ENCODE measurements at regions not wholly inside any gene's neighbourhood (a gene's known extent, or its start where the extent isn't known, plus 50 kb on each side); places are given as distances from the start of the nearest gene placed in this dataset.

DNA sequence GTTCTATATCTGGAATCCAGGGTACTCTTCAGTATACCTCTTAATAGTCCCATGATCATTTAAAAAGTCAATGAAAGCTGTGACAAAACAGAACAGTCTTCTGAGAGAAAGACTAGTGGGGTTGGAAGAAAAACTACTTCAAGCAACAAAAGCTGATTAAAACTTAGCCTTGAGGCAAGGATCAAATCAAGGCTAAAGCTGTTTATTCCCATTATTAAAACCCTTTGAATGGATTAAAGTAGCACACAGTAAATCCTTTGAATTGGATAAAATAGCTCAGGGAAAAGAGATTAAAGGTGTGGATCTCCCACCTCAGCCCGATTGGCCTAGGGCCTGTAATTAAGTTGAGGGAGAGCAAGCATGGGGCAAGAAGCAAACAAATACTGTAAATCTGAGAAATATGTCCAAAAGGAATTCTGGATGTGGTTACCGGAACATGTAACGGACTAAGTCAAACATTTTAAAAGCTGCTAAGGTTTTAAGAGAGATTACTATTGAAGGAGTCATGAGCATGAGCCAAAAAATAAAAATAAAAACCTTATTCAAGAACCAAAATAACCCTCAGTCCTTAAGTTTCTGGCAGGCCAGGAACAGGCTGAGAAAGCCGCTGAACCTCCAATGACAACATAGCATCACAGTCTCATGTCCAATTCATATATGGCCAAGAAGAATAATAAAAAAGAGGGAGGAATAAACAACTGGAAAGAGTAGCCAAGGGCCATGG, 257.3 kb upstream of the NEIL3 start:
- no peak for DNase-seq

DNA sequence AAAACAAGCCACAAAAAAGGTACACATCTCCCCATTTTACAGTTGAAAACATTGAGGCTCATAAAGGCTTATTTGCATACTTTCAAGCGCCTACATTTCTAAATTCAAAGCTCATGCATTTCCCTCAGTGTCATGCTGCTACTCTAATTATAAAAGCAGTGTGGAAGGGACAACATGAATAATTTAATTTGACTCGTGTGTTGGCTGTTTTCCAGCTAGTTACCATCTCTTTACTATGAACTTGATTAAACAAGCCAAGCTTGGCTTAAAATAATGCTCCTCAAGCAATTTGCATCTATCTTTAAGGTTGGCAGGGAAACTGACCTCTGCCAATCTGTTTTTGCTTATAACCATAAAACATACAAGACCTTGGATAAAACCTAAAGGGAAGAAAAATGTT, 252.5 kb upstream of the NEIL3 start:
- DNase-seq: no peak

DNA sequence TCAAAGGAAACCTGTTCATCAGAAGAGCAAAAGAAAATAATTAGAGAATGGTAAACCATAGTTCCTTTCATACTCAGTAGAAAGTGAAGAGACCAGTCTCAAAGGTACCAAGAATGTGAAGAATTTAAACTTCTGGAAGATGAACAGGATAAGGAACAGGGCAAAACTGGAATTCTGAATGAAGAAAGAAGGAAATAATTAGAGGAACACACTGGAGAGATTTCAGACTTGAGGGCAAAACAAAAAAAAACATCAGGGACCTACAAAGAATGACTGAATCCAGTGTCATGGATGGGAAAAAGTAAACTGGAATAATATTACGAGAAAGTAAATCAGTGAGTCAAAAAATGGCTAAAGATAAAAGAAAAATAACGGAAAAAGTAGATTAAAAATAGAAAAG, 245.6 kb upstream of the NEIL3 start:
- DNase-seq: no peak

DNA sequence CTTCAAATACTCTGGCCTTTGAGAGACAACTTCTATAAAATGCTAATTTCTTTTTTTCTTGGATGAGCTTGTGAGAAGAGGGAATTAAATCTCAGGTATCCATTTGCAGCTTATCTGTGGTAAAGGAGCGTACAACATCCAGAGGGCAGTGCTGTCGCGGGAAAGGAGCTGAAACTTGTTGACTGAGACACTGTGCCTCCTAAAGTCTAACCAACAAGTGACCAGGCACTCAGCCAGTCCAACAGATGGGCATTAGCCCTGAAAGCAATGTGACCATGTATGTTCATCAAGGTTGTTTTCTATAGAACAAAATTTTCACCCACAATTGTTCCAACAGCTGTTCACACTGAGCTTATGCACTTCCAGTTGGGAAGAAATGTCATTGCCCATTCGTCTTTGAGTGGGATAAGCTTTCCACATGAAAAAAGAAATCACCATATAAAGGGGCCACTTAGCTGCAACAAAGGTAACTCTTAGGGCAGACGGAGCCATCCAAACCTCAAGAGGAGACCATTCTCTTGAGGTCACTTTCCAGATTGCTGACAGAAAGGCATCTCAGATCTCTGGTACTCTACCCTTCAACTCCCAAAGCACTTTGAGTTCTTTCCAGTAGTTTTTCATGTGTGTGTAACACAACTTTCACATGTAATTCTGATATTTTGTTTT, 244.8 kb upstream of the NEIL3 start:
- no peak for DNase-seq

DNA sequence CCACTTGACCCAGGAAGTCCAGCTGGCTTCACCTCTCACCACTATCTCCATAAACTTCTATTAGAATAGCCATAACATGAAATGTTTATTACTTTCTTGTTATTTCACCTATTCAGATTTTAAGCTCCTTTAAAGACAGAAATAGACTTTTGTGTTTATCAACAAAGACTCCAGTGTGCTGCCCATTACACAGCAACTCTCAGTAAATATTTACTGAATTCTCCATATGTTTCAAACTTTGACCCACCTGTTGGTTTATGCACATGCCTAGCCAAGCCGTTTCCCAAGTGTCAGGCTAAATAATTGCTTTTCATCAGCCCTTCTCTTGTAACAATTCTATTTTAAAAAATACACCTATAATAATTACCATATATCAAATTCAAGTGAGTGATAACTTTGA, 242.9 kb upstream of the NEIL3 start:
- no peak for DNase-seq

DNA sequence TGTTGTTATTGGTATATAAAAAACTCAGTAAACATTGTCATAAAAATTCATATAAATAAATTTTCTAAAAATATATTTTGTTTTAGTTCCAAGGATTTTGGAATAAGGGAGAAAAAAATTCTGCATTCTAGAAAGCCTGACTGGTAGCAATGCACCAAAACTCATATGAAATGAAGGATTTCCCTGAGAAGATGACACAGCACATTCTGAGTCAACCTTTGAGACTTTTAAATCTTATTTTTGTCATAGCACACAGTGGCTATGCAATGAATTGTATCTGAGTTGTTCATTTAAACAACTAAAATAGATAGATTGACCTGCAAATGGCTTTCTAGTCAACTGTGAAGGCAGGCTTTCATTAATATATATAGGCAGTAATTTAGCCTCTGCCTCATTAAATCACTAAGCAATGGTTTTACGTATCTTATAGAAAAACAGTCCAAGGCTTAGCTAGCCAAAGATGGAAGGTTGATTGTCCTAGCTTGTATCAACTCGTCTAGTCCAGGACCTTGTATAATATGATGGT, 239.1 kb upstream of the NEIL3 start:
- DNase-seq: no peak

DNA sequence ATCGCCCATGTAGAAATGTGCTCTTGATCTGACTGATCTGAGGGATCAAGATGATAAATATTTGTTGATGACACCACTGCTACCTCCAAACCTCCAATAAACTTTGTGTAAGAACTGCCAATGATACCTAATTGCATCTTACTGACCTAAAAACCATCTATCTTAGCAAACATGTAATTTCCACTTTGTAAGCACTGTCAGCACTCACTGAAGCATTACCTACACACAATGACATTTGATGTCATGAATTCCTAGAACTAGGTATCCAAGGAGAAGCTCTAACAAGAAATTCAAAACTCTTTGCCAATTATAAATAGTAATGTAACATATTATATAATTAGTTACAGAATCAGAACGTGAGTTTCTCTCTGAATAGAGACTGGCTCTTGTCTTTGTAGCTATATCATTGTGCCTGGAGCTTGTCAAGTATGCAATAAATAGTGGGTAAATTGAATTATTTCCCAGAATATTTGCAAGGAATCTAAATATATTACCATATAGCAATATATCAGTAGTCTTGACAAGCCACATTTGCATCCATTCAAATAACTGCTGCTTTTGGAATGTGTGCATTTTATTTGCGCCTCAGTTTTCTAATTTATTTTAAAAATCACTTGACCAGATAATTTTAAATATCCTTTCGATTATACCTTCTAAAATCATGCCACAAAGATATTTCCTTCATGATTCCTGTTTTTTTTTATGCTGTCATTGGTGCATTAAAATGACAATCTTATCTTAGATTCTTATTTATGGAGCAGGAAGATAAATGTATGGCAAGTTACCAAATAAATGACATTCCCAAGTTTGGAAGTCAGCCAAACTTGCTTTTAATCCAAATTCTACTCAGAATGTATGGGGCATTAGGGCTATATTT, 232.3 kb upstream of the NEIL3 start:
- no peak for DNase-seq

DNA sequence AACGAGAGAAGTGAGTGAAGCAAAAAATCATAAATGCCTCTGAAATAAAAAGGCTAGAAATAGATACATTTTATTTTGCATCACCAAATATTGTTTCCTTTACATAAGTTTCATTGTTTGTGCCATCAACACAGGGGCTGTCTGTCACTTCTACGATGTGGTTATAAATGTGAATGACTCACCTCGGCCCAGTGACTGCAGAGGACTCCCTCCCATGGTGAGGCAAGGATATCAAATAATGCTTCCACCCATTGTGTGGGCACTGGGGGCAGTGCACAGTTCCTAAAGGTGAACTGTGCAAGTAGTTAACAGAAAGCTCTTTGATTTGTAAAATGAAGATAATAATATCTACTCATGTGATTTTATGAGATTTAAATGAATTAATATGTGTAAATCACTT, 230.3 kb upstream of the NEIL3 start:
- DNase-seq: no peak

DNA sequence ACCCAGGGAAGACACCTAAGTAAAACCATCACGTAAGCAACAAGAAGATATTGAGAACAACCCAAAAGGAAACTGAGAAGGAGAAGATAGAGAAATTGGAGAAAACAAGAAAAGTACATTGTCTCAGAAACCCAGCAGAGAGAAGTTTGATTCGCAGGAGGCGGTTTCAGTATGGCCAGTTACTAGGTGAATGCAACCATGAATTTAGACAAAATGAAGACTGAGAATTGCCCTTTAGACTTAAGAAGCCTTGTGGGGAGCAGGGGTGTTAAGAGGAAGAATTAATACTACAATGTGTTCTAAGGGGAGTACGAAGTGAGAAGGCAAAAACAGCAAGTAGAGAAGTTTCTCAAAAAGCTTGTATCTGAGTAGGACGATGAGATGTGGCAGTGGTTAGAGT, 229.3 kb upstream of the NEIL3 start:
- no peak for DNase-seq

DNA sequence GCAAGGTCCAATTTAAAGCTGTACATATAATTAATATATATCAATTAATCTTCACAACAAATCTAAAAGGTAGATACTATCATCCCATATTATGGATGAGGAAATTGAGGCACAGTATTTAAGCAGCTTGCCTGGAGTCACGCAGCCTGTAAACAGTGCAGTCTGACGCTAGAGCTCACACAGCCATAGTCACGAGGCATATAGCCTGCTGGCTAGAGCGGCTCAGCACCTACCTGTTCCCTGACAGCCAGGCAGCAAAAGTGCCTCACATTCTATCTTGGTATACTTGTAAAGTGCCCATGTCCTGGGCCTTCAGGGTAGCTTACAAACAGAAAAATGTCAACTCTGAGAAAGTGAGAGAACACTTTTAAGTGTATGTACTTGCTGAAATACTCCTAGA, 222.6 kb upstream of the NEIL3 start:
- no peak for DNase-seq

DNA sequence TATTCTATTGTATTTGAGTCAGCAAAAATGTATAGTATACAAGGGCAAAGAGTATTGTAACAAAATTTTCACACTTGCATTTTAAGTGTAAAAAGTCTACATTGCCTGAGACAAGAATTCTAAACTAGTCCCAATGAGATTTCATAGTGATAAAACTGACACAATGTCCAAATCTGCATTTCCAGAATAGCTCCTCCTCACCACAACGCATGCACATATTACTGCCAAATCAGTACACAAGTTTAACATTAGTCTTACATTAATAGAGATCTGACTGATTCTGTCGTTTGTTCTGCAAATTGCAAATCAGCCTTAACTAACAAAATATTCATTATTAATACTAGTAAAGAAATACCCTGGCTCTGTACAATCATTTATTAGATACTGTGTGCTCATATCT, 222.2 kb upstream of the NEIL3 start:
- DNase-seq: no peak

DNA sequence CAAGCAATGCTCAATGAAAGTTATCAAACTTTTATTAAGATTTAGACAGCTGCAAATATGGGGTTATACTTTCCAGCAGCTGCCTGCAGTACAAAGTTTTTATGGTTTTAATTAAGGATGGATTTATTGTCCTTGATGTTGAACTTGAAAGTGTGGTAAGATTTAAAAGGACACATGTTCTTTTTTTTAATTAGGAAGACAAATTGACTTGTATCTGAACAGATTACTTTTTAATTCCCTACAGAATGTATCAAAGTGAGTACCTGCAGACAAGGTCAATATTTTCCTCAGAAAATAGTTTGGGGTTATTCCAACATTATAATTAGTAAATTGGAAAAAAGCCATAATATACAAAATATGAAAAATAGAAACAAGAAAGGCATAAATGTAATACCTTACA, 218.2 kb upstream of the NEIL3 start:
- no peak for DNase-seq

DNA sequence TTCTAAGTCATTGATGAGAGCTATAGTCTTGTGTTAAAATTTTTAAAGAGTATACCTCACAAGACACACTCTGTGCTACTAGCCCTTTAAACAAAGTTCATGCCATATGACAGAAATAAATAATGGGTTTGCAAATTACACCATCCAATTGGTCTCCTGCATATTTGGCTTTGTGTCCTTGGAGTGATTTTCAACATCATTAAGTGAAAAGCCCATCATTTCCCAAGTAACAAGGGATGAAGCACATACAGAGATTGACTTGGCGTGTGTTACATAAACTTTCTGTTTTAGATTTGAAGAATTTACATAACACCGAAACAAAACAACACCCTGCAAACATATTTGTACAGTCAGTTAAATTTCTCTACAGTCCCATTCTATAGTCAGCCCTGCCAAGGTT, 216.9 kb upstream of the NEIL3 start:
- no peak for DNase-seq

DNA sequence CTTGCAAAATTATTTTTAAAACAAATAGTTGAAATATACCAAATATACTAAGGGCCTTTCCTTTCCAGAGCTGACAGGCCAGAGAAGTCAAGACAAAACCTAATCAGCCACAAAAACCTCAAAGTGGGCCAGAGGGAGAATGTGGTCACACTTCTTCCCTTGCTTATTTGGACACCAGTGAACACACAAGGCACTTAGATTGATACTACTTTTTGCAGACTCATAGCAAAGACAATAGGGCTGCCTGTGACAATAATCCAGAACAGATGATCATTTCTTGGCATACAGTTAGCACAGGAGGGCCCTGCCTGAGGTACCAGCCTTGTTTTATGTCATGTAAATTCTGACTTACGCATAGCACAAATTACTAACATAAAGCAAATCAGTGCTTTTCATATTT, 215.7 kb upstream of the NEIL3 start:
- DNase-seq: no peak

DNA sequence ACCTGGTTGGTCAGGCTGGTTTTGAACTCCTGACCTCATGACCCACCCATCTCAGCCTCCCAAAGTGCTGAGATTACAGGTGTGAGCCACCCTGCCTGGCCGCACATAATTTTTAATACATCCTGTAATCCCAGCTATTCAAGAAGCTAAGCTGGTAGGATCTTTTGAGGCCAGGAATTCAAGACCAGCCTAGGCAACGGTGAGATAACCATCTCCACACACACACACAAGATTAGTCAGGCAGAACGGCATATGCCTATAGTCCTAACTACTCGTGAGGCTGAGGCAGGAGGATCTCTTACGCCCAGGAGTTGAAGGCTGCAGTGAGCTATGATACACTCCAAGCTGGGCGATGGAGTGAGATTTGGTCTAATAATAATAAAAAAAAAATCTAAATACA, 212.4 kb upstream of the NEIL3 start:
- DNase-seq: no peak

DNA sequence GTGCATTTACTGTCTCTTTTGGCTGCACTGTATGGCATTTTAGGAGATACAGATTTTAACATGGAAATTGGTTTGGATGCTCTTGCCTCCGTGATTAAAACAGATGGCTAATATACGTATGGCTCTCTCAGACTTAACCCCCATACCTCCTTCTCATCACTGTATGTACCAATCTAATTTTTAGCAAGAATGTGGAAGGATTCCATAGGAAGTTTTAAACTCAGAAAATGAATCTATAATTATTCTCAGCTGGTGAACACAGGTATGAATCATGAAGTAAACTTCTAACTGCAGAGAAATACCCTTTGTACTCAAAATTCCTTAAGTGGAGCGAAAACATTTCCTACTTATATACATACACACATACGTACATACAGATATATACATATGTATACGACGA, 210.5 kb upstream of the NEIL3 start:
- no peak for DNase-seq

DNA sequence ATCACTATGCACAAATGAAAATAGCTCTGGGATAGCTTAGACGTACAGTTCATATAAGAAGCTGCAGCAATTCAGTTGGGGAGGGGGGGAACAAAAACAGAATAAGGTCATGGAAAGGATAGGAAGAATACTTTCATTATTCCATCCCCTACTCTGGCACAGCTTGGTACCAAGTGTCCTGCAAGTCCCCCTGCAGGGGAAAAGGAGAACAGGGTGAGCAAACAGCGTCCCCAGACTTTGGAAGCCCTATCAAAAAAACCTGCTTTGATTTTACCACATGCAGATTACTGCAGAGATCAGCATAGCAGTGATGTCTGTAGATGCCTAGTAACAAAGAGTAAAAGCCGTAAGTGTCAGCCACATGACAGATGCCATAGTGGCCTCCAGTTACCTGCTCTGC, 209.4 kb upstream of the NEIL3 start:
- no peak for DNase-seq

DNA sequence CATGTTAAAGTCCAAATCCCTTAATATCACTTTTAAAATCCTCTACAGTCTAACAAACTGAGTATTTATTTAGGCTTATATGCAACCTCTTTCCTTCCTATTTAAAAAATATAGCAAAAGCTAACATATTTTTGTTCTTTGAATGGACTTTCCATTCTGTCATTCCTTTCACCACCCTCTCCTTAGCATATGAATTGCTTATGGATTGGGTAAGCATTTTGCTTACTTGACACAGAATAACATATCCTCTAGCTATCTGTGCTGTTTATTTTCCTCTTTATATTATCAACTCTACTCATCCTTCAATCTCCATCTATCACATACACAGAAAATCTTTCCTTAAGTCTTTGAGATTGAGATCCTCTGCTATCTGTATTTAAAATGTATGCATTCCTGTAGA, 206.1 kb upstream of the NEIL3 start:
- DNase-seq: no peak

DNA sequence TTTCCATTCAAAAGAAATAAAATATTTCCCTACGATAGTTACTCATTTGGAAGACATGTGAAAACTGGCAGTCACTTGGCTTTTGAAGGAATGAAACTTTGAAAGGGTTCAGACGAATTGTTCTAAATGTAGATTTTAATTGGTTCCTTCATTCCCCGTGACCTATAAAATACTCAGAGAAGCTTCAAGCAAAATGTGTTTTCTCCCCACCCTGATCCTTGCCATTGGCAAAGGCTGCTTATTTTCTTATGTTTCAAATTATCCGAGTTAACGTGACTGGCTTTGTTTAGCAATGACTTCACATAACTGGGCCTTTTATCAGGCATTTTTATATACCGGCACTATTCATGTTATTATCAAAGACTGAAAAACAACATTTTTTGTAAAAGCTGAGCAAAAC, 204.1 kb upstream of the NEIL3 start:
- DNase-seq: no peak

DNA sequence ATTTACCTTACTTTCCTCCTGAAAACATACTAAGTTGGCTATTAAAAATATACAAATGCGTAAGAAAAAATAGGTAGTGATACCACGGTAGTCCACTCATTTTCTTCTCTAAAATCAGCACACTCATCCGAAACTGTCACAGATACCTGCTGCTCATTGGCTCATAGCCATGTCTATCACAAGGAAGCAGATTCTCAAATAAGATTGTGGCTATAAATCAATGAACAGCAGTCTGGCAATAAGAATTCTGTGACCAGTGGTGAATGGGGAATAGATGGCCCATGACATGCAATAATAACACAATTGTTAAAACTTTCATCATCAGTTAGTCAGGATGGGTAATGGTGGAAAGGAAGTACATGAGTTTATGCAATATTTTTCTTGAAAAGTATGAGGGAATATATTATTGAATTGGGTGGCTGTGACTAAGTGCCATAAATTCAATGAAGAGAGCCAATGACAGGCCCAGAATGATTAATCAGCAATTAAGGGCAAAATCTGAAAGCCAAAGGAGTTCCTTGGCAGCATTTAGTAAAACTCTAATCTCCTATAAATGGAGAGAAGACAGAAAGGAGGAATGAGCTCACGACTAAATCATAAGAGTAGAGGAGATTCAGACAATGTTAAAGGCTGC, 202.3 kb upstream of the NEIL3 start:
- DNase-seq: no peak

DNA sequence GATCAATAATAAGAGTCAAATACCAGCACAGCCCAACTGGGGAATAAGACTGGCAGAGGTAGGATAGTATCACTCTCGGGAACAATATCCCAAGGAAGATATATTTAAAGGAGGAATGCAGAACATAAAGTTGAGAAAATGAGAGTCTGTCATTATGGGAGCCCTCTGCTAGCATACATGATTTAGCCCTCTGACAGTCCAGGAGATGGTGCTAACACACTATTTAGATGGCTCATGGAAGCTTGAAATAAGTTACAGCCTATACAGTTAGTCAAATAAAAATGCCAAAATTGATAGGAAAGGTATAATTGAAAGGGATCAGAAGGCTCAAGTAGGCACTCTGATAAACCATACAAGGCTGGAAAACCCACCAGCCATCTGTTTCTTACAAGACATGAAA, 201.0 kb upstream of the NEIL3 start:
- no peak for DNase-seq

DNA sequence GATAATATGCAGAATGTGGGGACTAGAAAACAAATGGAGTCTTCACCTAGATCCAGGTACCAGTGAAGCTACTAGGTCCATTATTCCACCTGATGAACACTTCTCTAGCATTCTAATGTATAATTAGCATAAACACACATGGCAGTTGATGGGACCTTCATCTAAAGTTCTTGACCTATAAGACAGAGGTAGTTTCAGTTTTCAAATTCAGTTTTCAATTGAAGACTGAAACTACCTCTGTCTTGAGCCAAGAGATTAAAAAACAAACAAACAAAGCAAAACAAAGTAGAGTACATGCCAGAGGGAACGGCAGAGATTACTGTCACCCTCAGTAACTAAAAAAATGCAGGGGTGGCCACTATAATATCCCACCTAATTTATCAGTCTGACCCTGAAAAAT, 199.9 kb upstream of the NEIL3 start:
- DNase-seq: no peak

DNA sequence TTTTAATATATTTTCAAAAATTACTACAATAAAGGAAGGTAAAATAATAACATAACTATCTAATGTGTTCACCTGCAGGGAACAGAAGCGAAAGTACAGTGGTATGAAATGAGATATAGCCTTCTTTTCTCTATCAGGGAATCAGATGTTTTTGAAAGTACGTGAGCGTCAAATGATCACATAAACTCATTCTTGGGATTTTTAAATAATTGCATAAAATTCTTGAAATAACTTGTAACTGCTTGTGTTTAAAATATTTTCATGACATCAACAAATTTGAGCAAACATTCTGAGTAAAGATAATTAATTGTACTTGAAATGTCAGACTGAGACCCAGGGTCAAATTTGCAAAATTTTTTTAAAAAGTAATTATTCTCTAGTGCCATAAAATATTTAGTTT, 193.5 kb upstream of the NEIL3 start:
- no peak for DNase-seq
